ENCODE measurements at regions not wholly inside any gene's neighbourhood (a gene's known extent, or its start where the extent isn't known, plus 50 kb on each side); places are given as distances from the start of the nearest gene placed in this dataset.

- H3K9me3 ChIP-seq = no peaks in the 10 kb centered on the region
- no peaks in the 10 kb centered on the region for H3K36me3 ChIP-seq (replicated peaks)
- peaks cover 18% of the 10 kb centered on the region for H3K4me1 ChIP-seq
- no peak overlapping the region for H3K4me3 ChIP-seq
- no peaks in the 10 kb centered on the region for H3K27me3 ChIP-seq (ENCODE audit: low read depth)
- in situ Hi-C loops (cut with MboI; ENCODE audit: low sequenced_read_pairs) = loop anchor here (25.0 kb wide), 1 partner anchor 893 kb away; no protein-coding TSS in a partner anchor
- no peak for DNase-seq (ENCODE audit: low spot score in 2 of 2)
Observed at GRCh38 chr3:35969406-35969805, 330.1 kb downstream of the ARPP21 start.

- H3K4me3 ChIP-seq = no peak overlapping the region
- in situ Hi-C loops (cut with MboI; ENCODE audit: low sequenced_read_pairs) = loop anchor here (10.0 to 25.0 kb wide), 2 partner anchors 734 to 892 kb away; no protein-coding TSS in a partner anchor
- H3K36me3 ChIP-seq (replicated peaks) = no peaks in the 10 kb centered on the region
- H3K9me3 ChIP-seq = no peaks in the 10 kb centered on the region
- no peaks in the 10 kb centered on the region for H3K27me3 ChIP-seq (ENCODE audit: low read depth)
- H3K4me1 ChIP-seq = peaks cover 8% of the 10 kb centered on the region
- DNase-seq (ENCODE audit: low spot score in 2 of 2) = no peak
Observed at GRCh38 chr3:35970793-35971192, 331.5 kb downstream of the ARPP21 start.

GRCh38 chr3:35971686-35972085 lies 332.4 kb downstream of the ARPP21 start:
- no peaks in the 10 kb centered on the region for H3K36me3 ChIP-seq (replicated peaks)
- in situ Hi-C loops (cut with MboI; ENCODE audit: low sequenced_read_pairs) = loop anchor here (10.0 to 25.0 kb wide), 2 partner anchors 733 to 891 kb away; no protein-coding TSS in a partner anchor
- H3K4me3 ChIP-seq = no peak overlapping the region
- no peak for DNase-seq (ENCODE audit: low spot score in 2 of 2)
- no peaks in the 10 kb centered on the region for H3K27me3 ChIP-seq (ENCODE audit: low read depth)
- no peaks in the 10 kb centered on the region for H3K9me3 ChIP-seq
- peaks cover 5% of the 10 kb centered on the region for H3K4me1 ChIP-seq

GRCh38 chr3:35974872-35975271 lies 335.5 kb downstream of the ARPP21 start:
- no peak overlapping the region for H3K4me3 ChIP-seq
- H3K9me3 ChIP-seq = no peaks in the 10 kb centered on the region
- in situ Hi-C loops (cut with MboI; ENCODE audit: low sequenced_read_pairs) = loop anchor here (10.0 to 25.0 kb wide), 2 partner anchors 730 to 887 kb away; no protein-coding TSS in a partner anchor
- no peaks in the 10 kb centered on the region for H3K36me3 ChIP-seq (replicated peaks)
- no peaks in the 10 kb centered on the region; the same call in 1 of the 2 replicates for H3K4me1 ChIP-seq
- peak in 1 of 2 experiments; percentile 56 for DNase-seq (ENCODE audit: low spot score in 2 of 2)
- H3K27me3 ChIP-seq (ENCODE audit: low read depth) = no peaks in the 10 kb centered on the region

- Histone ChIP-seq H3K9me3 (no peaks in the 10 kb centered on the region), H3K4me1 (no peaks in the 10 kb centered on the region), H3K27me3 (ENCODE audit: low read depth) (peaks cover 2% of the 10 kb centered on the region; the same call in 1 of the 2 replicates), H3K36me3 (replicated peaks) (no peaks in the 10 kb centered on the region), H3K4me3 (no peak overlapping the region)
- in situ Hi-C loops (cut with MboI; ENCODE audit: low sequenced_read_pairs) = no loop called here
- DNase-seq (ENCODE audit: low spot score in 2 of 2) = no peak
Observed at GRCh38 chr3:35986161-35986560, 346.8 kb downstream of the ARPP21 start.

- no peaks in the 10 kb centered on the region for H3K36me3 ChIP-seq (replicated peaks)
- no peak for DNase-seq (ENCODE audit: low spot score in 2 of 2)
- no peaks in the 10 kb centered on the region for H3K9me3 ChIP-seq
- peaks cover 2% of the 10 kb centered on the region; the same call in 1 of the 2 replicates for H3K27me3 ChIP-seq (ENCODE audit: low read depth)
- in situ Hi-C loops (cut with MboI; ENCODE audit: low sequenced_read_pairs) = no loop called here
- H3K4me1 ChIP-seq = no peaks in the 10 kb centered on the region
- no peak overlapping the region for H3K4me3 ChIP-seq
Observed at GRCh38 chr3:35987386-35987785, 348.1 kb downstream of the ARPP21 start.

- Histone ChIP-seq H3K36me3 (replicated peaks) (no peaks in the 10 kb centered on the region; the same call in 1 of the 2 replicates), H3K4me1 (no peaks in the 10 kb centered on the region), H3K9me3 (no peaks in the 10 kb centered on the region), H3K27me3 (ENCODE audit: low read depth) (peaks cover 2% of the 10 kb centered on the region; the same call in 1 of the 2 replicates), H3K4me3 (no peak overlapping the region)
- in situ Hi-C loops (cut with MboI; ENCODE audit: low sequenced_read_pairs) = no loop called here
- DNase-seq (ENCODE audit: low spot score in 2 of 2) = no peak
Observed at GRCh38 chr3:35992041-35992440, 352.7 kb downstream of the ARPP21 start.

- no peak overlapping the region for H3K4me3 ChIP-seq
- no peaks in the 10 kb centered on the region for H3K27me3 ChIP-seq (ENCODE audit: low read depth)
- H3K36me3 ChIP-seq (replicated peaks) = no peaks in the 10 kb centered on the region
- in situ Hi-C loops (cut with MboI; ENCODE audit: low sequenced_read_pairs) = no loop called here
- no peaks in the 10 kb centered on the region for H3K9me3 ChIP-seq
- no peak for DNase-seq (ENCODE audit: low spot score in 2 of 2)
- H3K4me1 ChIP-seq = no peaks in the 10 kb centered on the region
Observed at GRCh38 chr3:36011791-36012190, 368.5 kb upstream of the STAC start.

- Histone ChIP-seq H3K4me1 (no peaks in the 10 kb centered on the region), H3K9me3 (no peaks in the 10 kb centered on the region), H3K4me3 (no peak overlapping the region), H3K36me3 (replicated peaks) (no peaks in the 10 kb centered on the region), H3K27me3 (ENCODE audit: low read depth) (no peaks in the 10 kb centered on the region)
- no peak for DNase-seq (ENCODE audit: low spot score in 2 of 2)
- in situ Hi-C loops (cut with MboI; ENCODE audit: low sequenced_read_pairs) = no loop called here
Observed at GRCh38 chr3:36013425-36013824, 366.9 kb upstream of the STAC start.

GRCh38 chr3:36025232-36025631 lies 355.1 kb upstream of the STAC start:
- H3K4me3 ChIP-seq = no peak overlapping the region
- H3K9me3 ChIP-seq = no peaks in the 10 kb centered on the region

GRCh38 chr3:36032180-36033047 lies 347.9 kb upstream of the STAC start:
- no peak for DNase-seq (ENCODE audit: low spot score in 2 of 2)
- H3K36me3 ChIP-seq (replicated peaks) = no peaks in the 10 kb centered on the region
- no peaks in the 10 kb centered on the region for H3K9me3 ChIP-seq
- H3K4me1 ChIP-seq = no peaks in the 10 kb centered on the region
- no peak overlapping the region for H3K4me3 ChIP-seq
- H3K27me3 ChIP-seq (ENCODE audit: low read depth) = no peaks in the 10 kb centered on the region
- in situ Hi-C loops (cut with MboI; ENCODE audit: low sequenced_read_pairs) = no loop called here

More at GRCh38 chr3:36025232-36025631, 355.1 kb upstream of the STAC start:
- Histone ChIP-seq H3K36me3 (replicated peaks) (no peaks in the 10 kb centered on the region), H3K27me3 (ENCODE audit: low read depth) (no peaks in the 10 kb centered on the region), H3K4me1 (no peaks in the 10 kb centered on the region)
- in situ Hi-C loops (cut with MboI; ENCODE audit: low sequenced_read_pairs) = no loop called here
- no peak for DNase-seq (ENCODE audit: low spot score in 2 of 2)

- Histone ChIP-seq H3K4me1 (no peaks in the 10 kb centered on the region), H3K9me3 (no peaks in the 10 kb centered on the region), H3K4me3 (no peak overlapping the region), H3K36me3 (replicated peaks) (no peaks in the 10 kb centered on the region), H3K27me3 (ENCODE audit: low read depth) (no peaks in the 10 kb centered on the region)
- no peak for DNase-seq (ENCODE audit: low spot score in 2 of 2)
- in situ Hi-C loops (cut with MboI; ENCODE audit: low sequenced_read_pairs) = no loop called here
Observed at GRCh38 chr3:36058404-36059030, 321.8 kb upstream of the STAC start.

GRCh38 chr3:36060950-36061349 lies 319.4 kb upstream of the STAC start:
- DNase-seq (ENCODE audit: low spot score in 2 of 2) = no peak
- Histone ChIP-seq H3K4me3 (no peak overlapping the region), H3K4me1 (no peaks in the 10 kb centered on the region), H3K9me3 (no peaks in the 10 kb centered on the region), H3K27me3 (ENCODE audit: low read depth) (no peaks in the 10 kb centered on the region), H3K36me3 (replicated peaks) (no peaks in the 10 kb centered on the region)
- in situ Hi-C loops (cut with MboI; ENCODE audit: low sequenced_read_pairs) = no loop called here

- Histone ChIP-seq H3K36me3 (replicated peaks) (no peaks in the 10 kb centered on the region), H3K27me3 (ENCODE audit: low read depth) (no peaks in the 10 kb centered on the region), H3K9me3 (no peaks in the 10 kb centered on the region), H3K4me3 (no peak overlapping the region), H3K4me1 (no peaks in the 10 kb centered on the region)
- no peak for DNase-seq (ENCODE audit: low spot score in 2 of 2)
- in situ Hi-C loops (cut with MboI; ENCODE audit: low sequenced_read_pairs) = no loop called here
Observed at GRCh38 chr3:36063992-36064391, 316.3 kb upstream of the STAC start.

Measured in HAP-1 (cell line).